SU-DHL-6 (cell line): ENCODE measurements at regions not wholly inside any gene's neighbourhood (a gene's known extent, or its start where the extent isn't known, plus 50 kb on each side); places are given as distances from the start of the nearest gene placed in this dataset.
"Not testable (repeated sequence)": the region's sequence is repeated elsewhere in the genome, so short reads cannot be mapped to it uniquely, and the experiment has no call there.

Experiments used
- H2AFZ ChIP-seq: fragments of 200-600 bp; sonication (generic); 2 replicates; pipeline ENCODE4 v1.6.1; 2014; ENCODE audit warnings: low read depth, mild to moderate bottlenecking, moderate library complexity, mixed read lengths, antibody characterized with exemption, low read length; ENCODE audit not compliant: severe bottlenecking
- H3F3A ChIP-seq: fragments of 200-600 bp; shearing (Covaris generic); 2 replicates; pipeline ENCODE4 v1.6.0; 2016; ENCODE audit warnings: antibody characterized with exemption, mild to moderate bottlenecking; ENCODE audit not compliant: insufficient read depth
- H3K27ac ChIP-seq: fragments of 200-600 bp; sonication (generic); 2 replicates; pipeline ENCODE4 v1.5.1; 2016; ENCODE audit warnings: low read depth, mild to moderate bottlenecking, low read length, moderate library complexity, mixed read lengths
- H3K27me3 ChIP-seq: fragments of 200-600 bp; sonication (generic), shearing (Covaris generic); 2 replicates; pipeline ENCODE4 v1.6.0; 2014; ENCODE audit warnings: mild to moderate bottlenecking, low read length
- H3K36me3 ChIP-seq: fragments of 200-600 bp; sonication (generic); 2 replicates; pipeline ENCODE4 v1.6.1; 2014; ENCODE audit warnings: mild to moderate bottlenecking, low read length, mixed read lengths
- H3K4me2 ChIP-seq: fragments of 300-600, 200-600 bp; shearing (Covaris generic), sonication (generic); 2 replicates; pipeline ENCODE4 v1.6.0; 2014; ENCODE audit warnings: low read length, low read depth, mild to moderate bottlenecking; ENCODE audit not compliant: poor library complexity, severe bottlenecking
- H3K4me3 ChIP-seq: fragments of 200-600 bp; sonication (generic); 2 replicates; pipeline ENCODE4 v1.5.1; 2014; ENCODE audit warnings: antibody characterized with exemption, low read length, mild to moderate bottlenecking, mixed read lengths; ENCODE audit not compliant: insufficient read depth, poor library complexity, severe bottlenecking
- H3K79me2 ChIP-seq: fragments of 200-600 bp; sonication (generic); 2 replicates; pipeline ENCODE4 v1.6.1; 2014; ENCODE audit warnings: mild to moderate bottlenecking, low read length, moderate library complexity; ENCODE audit not compliant: insufficient read depth
- H3K9ac ChIP-seq: fragments of 200-600 bp; sonication (generic); 2 replicates; pipeline ENCODE4 v1.7.0; 2014; ENCODE audit warnings: mild to moderate bottlenecking, low read length
- H3K9me2 ChIP-seq: fragments of 200-600 bp; sonication (generic); replicated peaks from 2 replicates; pipeline ENCODE4 v1.6.1; 2014; ENCODE audit warnings: low read length; ENCODE audit not compliant: insufficient read depth
- H3K9me3 ChIP-seq: fragments of 200-600 bp; sonication (generic); 2 replicates; pipeline ENCODE4 v1.6.1; 2014; ENCODE audit warnings: low read length, mixed read lengths; ENCODE audit not compliant: insufficient read depth
- H4K20me1 ChIP-seq: fragments of 200-600 bp; sonication (generic); 2 replicates; pipeline ENCODE4 v1.6.1; 2014; ENCODE audit warnings: low read depth, mild to moderate bottlenecking, antibody characterized with exemption, low read length, moderate library complexity, mixed read lengths
- EZH2phosphoT487 ChIP-seq: fragments of 200-600 bp; sonication (generic), shearing (Covaris generic); conservative IDR thresholded peaks from 2 replicates; pipeline ENCODE4 v1.6.1; 2018; ENCODE audit warnings: mild to moderate bottlenecking, antibody characterized with exemption, low read length, moderate library complexity, mixed read lengths
- TF ChIP-seq, protein P1 (sequence below): fragments of 200-600 bp; sonication (generic); IDR thresholded peaks from one replicate; pipeline ENCODE4 v1.5.1; 2017; ENCODE audit warnings: antibody characterized with exemption, mild to moderate bottlenecking, low read length, moderate library complexity; ENCODE audit not compliant: insufficient read depth, poor library complexity, severe bottlenecking

DNA sequence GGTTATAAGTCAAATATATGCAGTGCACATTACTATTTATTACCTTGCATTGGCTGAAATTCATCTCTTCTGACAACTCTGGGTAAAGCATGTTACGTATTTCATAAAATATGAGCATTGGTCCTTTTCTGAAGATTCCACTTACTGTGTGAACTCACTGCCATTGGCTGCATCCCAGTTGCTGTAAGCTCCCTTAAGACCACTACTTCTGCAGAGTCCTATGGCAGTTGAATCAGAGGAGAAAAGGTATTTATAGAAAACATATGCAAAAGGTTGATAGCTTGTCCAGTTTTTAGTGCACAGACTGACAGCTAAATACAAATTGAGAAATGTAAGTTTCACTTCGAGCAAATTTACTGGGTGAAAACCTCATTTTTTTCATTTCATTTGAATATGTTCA, 394.6 kb upstream of the ARRDC3 start:
- no peaks in the 10 kb centered on the region for H3K79me2 ChIP-seq
- TF ChIP-seq EZH2phosphoT487 = no peak
- TF ChIP-seq, protein P1, sequence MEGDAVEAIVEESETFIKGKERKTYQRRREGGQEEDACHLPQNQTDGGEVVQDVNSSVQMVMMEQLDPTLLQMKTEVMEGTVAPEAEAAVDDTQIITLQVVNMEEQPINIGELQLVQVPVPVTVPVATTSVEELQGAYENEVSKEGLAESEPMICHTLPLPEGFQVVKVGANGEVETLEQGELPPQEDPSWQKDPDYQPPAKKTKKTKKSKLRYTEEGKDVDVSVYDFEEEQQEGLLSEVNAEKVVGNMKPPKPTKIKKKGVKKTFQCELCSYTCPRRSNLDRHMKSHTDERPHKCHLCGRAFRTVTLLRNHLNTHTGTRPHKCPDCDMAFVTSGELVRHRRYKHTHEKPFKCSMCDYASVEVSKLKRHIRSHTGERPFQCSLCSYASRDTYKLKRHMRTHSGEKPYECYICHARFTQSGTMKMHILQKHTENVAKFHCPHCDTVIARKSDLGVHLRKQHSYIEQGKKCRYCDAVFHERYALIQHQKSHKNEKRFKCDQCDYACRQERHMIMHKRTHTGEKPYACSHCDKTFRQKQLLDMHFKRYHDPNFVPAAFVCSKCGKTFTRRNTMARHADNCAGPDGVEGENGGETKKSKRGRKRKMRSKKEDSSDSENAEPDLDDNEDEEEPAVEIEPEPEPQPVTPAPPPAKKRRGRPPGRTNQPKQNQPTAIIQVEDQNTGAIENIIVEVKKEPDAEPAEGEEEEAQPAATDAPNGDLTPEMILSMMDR = no peak
- H3K9ac ChIP-seq = no peak overlapping the region
- no peak overlapping the region for H2AFZ ChIP-seq
- H3K27me3 ChIP-seq = no peaks in the 10 kb centered on the region
- H4K20me1 ChIP-seq = no peaks in the 10 kb centered on the region
- no peaks in the 10 kb centered on the region for H3F3A ChIP-seq
- H3K36me3 ChIP-seq = no peaks in the 10 kb centered on the region
- no peaks in the 10 kb centered on the region for H3K9me3 ChIP-seq
- no peaks in the 10 kb centered on the region for H3K9me2 ChIP-seq
- H3K27ac ChIP-seq = no peak overlapping the region
- no peak overlapping the region for H3K4me2 ChIP-seq
- H3K4me3 ChIP-seq = no peak overlapping the region

DNA sequence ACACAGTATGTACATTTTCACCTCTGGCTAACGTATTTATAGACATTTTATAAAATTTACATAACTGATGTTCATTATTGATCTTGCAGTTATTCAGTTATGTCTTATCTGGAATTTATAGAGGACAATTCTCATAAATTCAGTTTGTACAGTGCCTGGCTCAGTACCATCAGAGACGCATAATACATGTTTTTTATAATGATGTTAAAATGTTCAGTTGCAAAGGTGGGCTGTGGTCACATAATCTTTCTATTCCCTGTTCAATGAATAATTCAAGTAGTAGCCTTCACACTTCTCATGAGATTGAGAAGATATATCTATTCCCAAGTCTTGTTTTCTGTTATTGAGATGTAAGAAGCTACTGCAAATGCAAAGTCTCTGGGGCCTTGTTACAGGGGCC, 393.1 kb upstream of the ARRDC3 start:
- Histone ChIP-seq H3K79me2 (no peaks in the 10 kb centered on the region), H3K36me3 (no peaks in the 10 kb centered on the region), H3K9me2 (no peaks in the 10 kb centered on the region), H3K9ac (no peak overlapping the region), H2AFZ (no peak overlapping the region), H4K20me1 (no peaks in the 10 kb centered on the region), H3K9me3 (no peaks in the 10 kb centered on the region), H3K4me2 (no peak overlapping the region), H3K4me3 (no peak overlapping the region), H3K27me3 (no peaks in the 10 kb centered on the region), H3F3A (no peaks in the 10 kb centered on the region), H3K27ac (no peak overlapping the region)
- TF ChIP-seq EZH2phosphoT487 = no peak
- TF ChIP-seq, protein P1 = no peak

DNA sequence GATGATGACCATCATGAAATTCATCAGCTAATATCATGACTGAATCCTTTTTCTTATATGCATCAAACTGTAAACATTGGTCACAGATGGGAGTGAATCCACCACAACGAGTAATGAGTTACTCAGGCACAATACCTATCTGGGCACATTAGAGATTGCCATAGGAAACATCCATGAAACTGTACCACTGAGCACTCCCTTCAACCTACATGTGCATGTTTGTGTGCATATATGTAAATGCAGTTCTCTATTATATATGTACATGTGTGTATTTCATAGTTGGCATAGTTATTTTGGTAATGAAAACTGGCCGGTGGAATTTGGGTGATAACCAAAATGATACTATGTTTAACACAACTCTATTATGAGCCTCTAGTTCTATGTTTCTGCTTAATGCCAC, 387.3 kb upstream of the ARRDC3 start:
- no peak overlapping the region for H3K4me3 ChIP-seq
- H3K79me2 ChIP-seq = no peaks in the 10 kb centered on the region
- H3K9me3 ChIP-seq = no peaks in the 10 kb centered on the region
- H3K9ac ChIP-seq = no peak overlapping the region
- H3K27me3 ChIP-seq = no peaks in the 10 kb centered on the region
- no peak overlapping the region for H3K4me2 ChIP-seq
- no peaks in the 10 kb centered on the region for H3K9me2 ChIP-seq
- no peaks in the 10 kb centered on the region for H3K36me3 ChIP-seq
- no peaks in the 10 kb centered on the region for H4K20me1 ChIP-seq
- no peak overlapping the region for H2AFZ ChIP-seq
- H3F3A ChIP-seq = no peaks in the 10 kb centered on the region
- TF ChIP-seq, protein P1 = no peak
- no peak for TF ChIP-seq EZH2phosphoT487
- H3K27ac ChIP-seq = no peak overlapping the region

DNA sequence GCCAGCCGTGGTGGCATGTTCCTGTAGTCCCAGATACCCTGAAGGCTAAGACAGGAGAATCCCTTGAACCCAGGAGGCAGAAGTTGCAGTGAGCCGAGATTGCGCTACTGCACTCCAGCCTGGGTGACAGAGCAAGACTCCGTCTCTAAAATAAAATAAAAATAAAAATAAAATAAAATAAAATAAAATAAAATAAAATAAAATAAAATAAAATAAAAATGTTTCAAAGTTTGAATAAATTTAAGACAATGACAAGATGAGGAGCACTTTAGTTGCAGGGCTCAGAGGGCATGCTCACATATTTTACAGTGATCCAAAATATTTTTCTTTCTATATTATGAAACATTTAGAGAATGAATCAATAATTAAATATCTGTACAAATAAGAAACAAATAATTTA, 374.3 kb upstream of the ARRDC3 start:
- not testable (repeated sequence) for H3K4me3 ChIP-seq, H3K9me2 ChIP-seq, H3K9me3 ChIP-seq, H3K27me3 ChIP-seq, H3K9ac ChIP-seq, H4K20me1 ChIP-seq, H3K79me2 ChIP-seq, H3K27ac ChIP-seq, H3K4me2 ChIP-seq, H3F3A ChIP-seq, H2AFZ ChIP-seq, H3K36me3 ChIP-seq
